Heart right ventricle (tissue), 16 donors: ENCODE measurements at regions not wholly inside any gene's neighbourhood (a gene's known extent, or its start where the extent isn't known, plus 50 kb on each side); places are given as distances from the start of the nearest gene placed in this dataset.

Experiments
- ATAC-seq, 8 donors: fragments of 200-7000 bp; cut with Tn5 transposase; one replicate each; pipeline ENCODE4 v1.9.1; 2020; ENCODE audit warnings: mild to moderate bottlenecking in 8 of 8, moderate library complexity in 8 of 8, moderate number of reproducible peaks in 1 of 8
- DNase-seq, 2 donors: peaks; one replicate each; pipeline ENCODE4 v3.0.0-alpha.2; 2020
- H3K27ac ChIP-seq, 10 donors: fragments of 200-600 bp; sonication (generic) in 2 of 10; one replicate each; pipeline versions ENCODE4 v1.5.0 to v1.8.0; 2020 to 2022; ENCODE audit warnings: mild to moderate bottlenecking in 3 of 10
- H3K27me3 ChIP-seq, 7 donors: fragments of 200-600 bp; one replicate each; pipeline ENCODE4 v1.8.0; 2021 to 2022; ENCODE audit warnings: mild to moderate bottlenecking in 2 of 7
- H3K36me3 ChIP-seq, 9 donors: fragments of 200-600 bp; sonication (generic) in 1 of 9; one replicate each; pipeline versions ENCODE4 v1.5.0 to v1.8.0; 2020 to 2022; ENCODE audit warnings: mild to moderate bottlenecking in 2 of 9
- H3K4me1 ChIP-seq, 9 donors: fragments of 200-600 bp; sonication (generic) in 1 of 9; one replicate each; pipeline versions ENCODE4 v1.5.0 to v1.8.0; 2020 to 2022; ENCODE audit warnings: mild to moderate bottlenecking in 4 of 9
- H3K4me3 ChIP-seq, 10 donors: fragments of 200-600 bp; sonication (generic) in 2 of 10; one replicate each; pipeline versions ENCODE4 v1.5.0 to v1.8.0; 2020 to 2022; ENCODE audit warnings: mild to moderate bottlenecking in 7 of 10, moderate library complexity in 2 of 10
- H3K9me3 ChIP-seq, 11 donors: fragments of 200-600 bp in 10 of 11; sonication (generic) in 2 of 11; one replicate each; pipeline versions ENCODE4 v1.5.0 to v1.8.0; 2013 to 2022; ENCODE audit warnings: mild to moderate bottlenecking in 2 of 11, control low read depth in 1 of 11, moderate library complexity in 1 of 11
- WGBS, 2 donors: extraction: QIAGEN DNeasy Blood & Tissue Kit; methylation state at CpG; one replicate each; pipeline ENCODE4 v1.1.7; 2013; ENCODE audit warnings: inconsistent platforms in 1 of 2; 5-methylcytosine and 5-hydroxymethylcytosine counted together
- intact Hi-C, 10 donors: fragments of 100-400 bp; cut with DNase I; formaldehyde crosslinking; loops; one replicate each; pipeline versions ENCODE4 v1.11.1 to v1.14.2; 2022
- TF ChIP-seq, protein P1 (sequence below), 9 donors: fragments of 200-600 bp; sonication (generic) in 2 of 9; IDR thresholded peaks; one replicate each; pipeline versions ENCODE4 v1.5.0 to v1.8.0; 2021 to 2022; ENCODE audit warnings: antibody characterized with exemption in 9 of 9, mild to moderate bottlenecking in 5 of 9, moderate library complexity in 1 of 9
- donor health status: Arrhythmogenic right ventricular cardiomyopathy.
- donor health status: ischemic (EF 13 %, LVEDD 7.1; RV severe dilation, severe dysfunction).
- donor health status: healthy with polysubstance abuse.
- donor health status: DM: no; HTN: yes; CAD: no.
- donor health status: DM: no; HTN: no; CAD: no.
- donor health status: ischemic (EF 25% LVEDD 6.9; RV normal size, moderate dysfunction).
- donor health status: ischemic (EF 25% LVEDD 5.7; RV mildly dilated, moderate dysfunction).
- donor health status: healthy.
- donor health status: DM: yes; HTN: yes; CAD: no.
- donor health status: Ischemic cardiomyopathy.
- donor health status: ischemic (EF 35%, LVEDD 5.7; RV mildly dilated, moderate dysfunction).
- donor health status: nonischemic (EF 11% LVEDD 7.7; RV severe dilation, severe dysfunction).
- donor health status: DM: yes; HTN: yes; CAD: no.
- donor health status: PGD.
- donor health status: ischemic (EF 29% LVEDD 5.4; RV normal size, mild dysfunction).
- donor health status: nonischemic (EF 23%, LVEDD 6.1; RV moderate dilation, normal function).

DNA sequence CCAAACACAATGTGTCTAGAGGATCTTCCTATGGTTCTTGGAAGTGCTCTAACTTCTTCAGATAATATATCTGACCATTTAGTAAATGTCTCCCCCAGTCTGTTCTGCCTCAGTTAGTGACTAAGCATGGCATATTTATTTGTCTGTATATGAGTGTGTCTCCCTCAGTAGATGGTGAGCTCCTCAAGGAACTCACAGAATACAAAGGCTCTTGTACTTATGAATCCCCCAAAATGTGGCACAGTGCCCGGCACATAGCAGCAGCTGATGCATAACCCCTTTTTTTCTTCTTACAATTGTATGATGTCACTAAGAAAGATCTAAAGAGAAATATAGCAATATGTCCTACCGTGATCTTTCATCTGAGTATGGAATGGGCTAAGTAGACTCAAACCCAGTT, 264.7 kb upstream of the PRICKLE1 start:
- WGBS, 2 donors = 90 to 93% methylated on average over 2 of the region's 2 CpGs
- Histone ChIP-seq H3K27me3 (no peaks in the 10 kb centered on the region), H3K27ac (no peak overlapping the region), H3K4me3 (no peak overlapping the region), H3K9me3 (no peaks in the 10 kb centered on the region), H3K36me3 (no peaks in the 10 kb centered on the region), H3K4me1 (no peaks in the 10 kb centered on the region)
- ATAC-seq (no peak), DNase-seq (no peak)
- TF ChIP-seq, protein P1, sequence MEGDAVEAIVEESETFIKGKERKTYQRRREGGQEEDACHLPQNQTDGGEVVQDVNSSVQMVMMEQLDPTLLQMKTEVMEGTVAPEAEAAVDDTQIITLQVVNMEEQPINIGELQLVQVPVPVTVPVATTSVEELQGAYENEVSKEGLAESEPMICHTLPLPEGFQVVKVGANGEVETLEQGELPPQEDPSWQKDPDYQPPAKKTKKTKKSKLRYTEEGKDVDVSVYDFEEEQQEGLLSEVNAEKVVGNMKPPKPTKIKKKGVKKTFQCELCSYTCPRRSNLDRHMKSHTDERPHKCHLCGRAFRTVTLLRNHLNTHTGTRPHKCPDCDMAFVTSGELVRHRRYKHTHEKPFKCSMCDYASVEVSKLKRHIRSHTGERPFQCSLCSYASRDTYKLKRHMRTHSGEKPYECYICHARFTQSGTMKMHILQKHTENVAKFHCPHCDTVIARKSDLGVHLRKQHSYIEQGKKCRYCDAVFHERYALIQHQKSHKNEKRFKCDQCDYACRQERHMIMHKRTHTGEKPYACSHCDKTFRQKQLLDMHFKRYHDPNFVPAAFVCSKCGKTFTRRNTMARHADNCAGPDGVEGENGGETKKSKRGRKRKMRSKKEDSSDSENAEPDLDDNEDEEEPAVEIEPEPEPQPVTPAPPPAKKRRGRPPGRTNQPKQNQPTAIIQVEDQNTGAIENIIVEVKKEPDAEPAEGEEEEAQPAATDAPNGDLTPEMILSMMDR (IDR thresholded peaks at IDR 0.05) = no peak
- intact Hi-C loops = no loop called here

DNA sequence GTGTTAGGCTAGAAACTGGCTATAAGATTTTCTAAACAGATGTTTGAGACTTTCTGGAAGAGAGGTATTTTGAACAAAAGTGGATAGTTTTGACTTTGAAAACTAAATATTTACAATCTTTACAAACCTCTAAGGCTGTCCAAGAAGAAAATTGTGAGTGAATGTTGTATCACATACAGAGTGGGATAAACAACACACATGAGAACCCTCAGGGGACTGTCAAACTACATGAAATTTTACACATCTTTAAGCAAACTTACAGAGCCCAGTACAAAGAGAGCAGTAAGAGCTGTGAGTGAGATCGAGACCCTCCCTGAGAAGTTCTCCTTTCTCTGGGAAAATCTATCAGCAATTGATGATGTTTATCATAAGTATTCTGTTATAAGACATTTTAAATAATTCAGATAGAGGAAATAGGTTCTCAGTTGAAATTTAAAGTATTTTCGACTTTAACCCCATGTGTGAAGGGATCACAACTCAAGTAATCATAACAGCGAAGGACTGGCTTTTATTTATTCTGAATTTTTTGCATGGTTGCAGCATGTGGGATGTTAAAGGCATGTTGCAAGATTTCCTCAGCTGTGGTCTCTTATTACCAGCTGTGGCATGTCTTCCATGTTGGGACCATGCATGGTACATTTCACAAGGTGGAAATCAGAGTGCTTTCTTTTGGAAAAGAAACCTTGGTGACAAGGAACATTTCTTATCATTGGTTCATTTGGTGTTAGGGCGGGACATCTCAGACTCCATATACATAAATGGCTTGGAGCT, 264.0 kb upstream of the PRICKLE1 start:
- Histone ChIP-seq H3K36me3 (no peaks in the 10 kb centered on the region), H3K4me1 (no peaks in the 10 kb centered on the region), H3K4me3 (no peak overlapping the region), H3K27ac (no peak overlapping the region), H3K9me3 (no peaks in the 10 kb centered on the region), H3K27me3 (no peaks in the 10 kb centered on the region)
- 94 to 95% methylated on average over 4 of the region's 4 CpGs for WGBS, 2 donors
- DNase-seq (no peak), ATAC-seq (no peak)
- TF ChIP-seq, protein P1 (IDR thresholded peaks at IDR 0.05) = no peak
- intact Hi-C loops = no loop called here

DNA sequence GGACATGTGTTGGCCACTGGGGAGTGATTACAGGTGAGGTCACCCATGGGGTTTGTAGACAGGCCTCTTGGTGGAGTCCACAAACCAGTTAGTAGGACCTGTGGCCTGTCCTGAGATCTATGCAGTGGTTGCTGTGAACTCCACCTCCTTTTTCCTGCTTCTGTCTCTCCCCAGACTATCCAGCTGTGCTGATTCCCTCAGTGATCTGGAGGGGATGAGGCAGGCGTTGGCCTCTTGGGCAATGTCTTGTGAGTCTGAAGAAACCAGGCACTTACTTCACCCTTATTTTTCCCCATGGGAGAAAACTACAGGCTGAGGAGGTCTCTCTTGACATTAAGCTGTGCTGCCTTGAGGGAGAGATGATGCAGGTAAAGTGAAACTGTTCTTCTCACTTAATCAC, 257.2 kb upstream of the PRICKLE1 start:
- intact Hi-C loops = no loop called here
- H3K4me1 ChIP-seq = no peaks in the 10 kb centered on the region
- TF ChIP-seq, protein P1 (IDR thresholded peaks at IDR 0.05) = no peak
- no peaks in the 10 kb centered on the region for H3K36me3 ChIP-seq
- no peak overlapping the region for H3K4me3 ChIP-seq
- WGBS, 2 donors = 79 to 86% methylated on average over 1 of the region's 1 CpG
- no peak overlapping the region for H3K27ac ChIP-seq
- ATAC-seq = no peak
- H3K27me3 ChIP-seq = no peaks in the 10 kb centered on the region
- no peak for DNase-seq
- H3K9me3 ChIP-seq = peaks cover 0 to 7% (median 0%) of the 10 kb centered on the region in 11 donors

DNA sequence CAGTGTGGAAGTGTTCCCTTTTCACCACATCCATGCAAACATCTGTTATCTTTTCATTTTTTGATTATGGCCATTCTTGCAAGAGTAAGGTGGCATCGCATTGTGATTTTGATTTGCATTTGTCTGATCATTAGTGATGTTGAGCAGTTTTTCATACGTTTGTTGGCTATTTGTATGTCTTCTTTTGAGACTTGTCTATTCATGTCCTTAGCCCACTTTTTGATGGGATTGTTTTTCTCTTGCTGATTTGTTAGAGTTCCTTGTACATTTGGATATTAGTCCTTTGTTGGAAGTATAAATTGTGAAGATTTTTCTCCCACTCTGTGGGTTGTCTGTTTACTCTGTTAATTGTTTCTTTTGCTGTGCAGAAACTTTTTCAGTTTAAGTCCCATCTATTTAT, 244.5 kb upstream of the PRICKLE1 start:
- intact Hi-C loops = no loop called here
- DNase-seq (no peak), ATAC-seq (no peak)
- no peak overlapping the region for H3K27ac ChIP-seq
- no peak overlapping the region for H3K4me3 ChIP-seq
- TF ChIP-seq, protein P1 (IDR thresholded peaks at IDR 0.05) = no peak
- H3K27me3 ChIP-seq = no peaks in the 10 kb centered on the region
- 93 to 96% methylated on average over 2 of the region's 2 CpGs for WGBS, 2 donors
- H3K9me3 ChIP-seq = peaks cover 0 to 16% (median 0%) of the 10 kb centered on the region in 11 donors
- no peaks in the 10 kb centered on the region for H3K36me3 ChIP-seq
- H3K4me1 ChIP-seq = no peaks in the 10 kb centered on the region
